CD4-positive, alpha-beta T cell treated with Interleukin-4 for 4 hours (primary cell): ENCODE measurements at regions not wholly inside any gene's neighbourhood (a gene's known extent, or its start where the extent isn't known, plus 50 kb on each side); places are given as distances from the start of the nearest gene placed in this dataset.
"Not testable (repeated sequence)": the region's sequence is repeated elsewhere in the genome, so short reads cannot be mapped to it uniquely, and the experiment has no call there.

ENCODE experiments used
- DNase-seq: peaks from one replicate; pipeline ENCODE4 v3.0.0-alpha.2; 2020

- DNase-seq: no peak
These were observed 174.5 kb downstream of the GOLGA6L6 start for GRCh38 chr15:20367093-20367492.

GRCh38 chr15:20363591-20363990, 178.0 kb downstream of the GOLGA6L6 start:
- DNase-seq: not testable (repeated sequence)

DNA sequence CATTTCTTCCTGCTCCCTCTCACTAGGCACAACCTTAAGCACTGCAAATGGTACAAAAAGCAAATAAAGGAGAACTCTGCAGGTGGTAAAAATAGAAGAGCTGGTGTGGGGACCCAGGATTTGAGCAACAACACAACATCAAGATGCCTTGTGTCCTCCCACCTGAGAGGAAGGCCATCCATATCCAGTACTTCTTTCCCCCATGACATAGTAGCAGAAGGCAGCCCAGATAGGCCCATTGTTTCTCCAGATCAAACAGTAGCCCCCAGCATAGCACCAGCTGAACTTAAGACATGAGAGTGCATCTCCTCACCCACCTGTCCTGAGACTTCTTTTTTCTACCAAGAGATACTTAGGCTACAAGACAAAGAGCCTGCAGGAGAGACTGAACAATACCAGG, 180.5 kb downstream of the GOLGA6L6 start:
- DNase-seq: no peak

DNA sequence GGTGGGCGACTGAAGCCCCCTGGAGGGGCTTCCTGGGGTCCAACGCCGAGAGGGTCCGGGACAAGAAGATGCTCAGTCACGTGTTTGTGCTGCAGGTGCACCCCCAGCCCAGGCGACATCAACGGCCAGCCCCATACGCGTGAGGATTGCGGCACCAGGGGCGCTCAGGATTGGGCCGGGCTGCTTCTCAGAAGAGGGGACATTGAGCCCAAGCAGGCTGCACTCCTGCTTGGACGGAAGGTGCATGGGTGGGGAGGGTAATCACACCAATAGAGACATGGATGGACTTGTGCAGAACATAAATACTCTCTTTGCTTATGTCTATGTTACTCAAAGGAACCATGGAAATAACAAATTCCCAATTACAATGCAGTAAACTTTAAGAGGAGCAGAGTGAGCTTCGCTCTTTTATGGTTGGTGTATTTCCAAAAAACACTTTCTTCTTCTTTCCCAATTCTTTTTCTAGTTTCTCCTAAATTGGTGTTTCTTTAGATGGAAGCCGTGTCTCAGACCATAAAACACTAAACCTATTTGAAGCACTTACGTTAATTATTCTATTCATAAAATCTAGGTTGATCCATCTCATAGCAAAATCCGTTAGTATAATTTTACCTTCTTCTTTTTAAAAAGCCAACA, 182.7 kb downstream of the GOLGA6L6 start:
- no peak for DNase-seq

DNA sequence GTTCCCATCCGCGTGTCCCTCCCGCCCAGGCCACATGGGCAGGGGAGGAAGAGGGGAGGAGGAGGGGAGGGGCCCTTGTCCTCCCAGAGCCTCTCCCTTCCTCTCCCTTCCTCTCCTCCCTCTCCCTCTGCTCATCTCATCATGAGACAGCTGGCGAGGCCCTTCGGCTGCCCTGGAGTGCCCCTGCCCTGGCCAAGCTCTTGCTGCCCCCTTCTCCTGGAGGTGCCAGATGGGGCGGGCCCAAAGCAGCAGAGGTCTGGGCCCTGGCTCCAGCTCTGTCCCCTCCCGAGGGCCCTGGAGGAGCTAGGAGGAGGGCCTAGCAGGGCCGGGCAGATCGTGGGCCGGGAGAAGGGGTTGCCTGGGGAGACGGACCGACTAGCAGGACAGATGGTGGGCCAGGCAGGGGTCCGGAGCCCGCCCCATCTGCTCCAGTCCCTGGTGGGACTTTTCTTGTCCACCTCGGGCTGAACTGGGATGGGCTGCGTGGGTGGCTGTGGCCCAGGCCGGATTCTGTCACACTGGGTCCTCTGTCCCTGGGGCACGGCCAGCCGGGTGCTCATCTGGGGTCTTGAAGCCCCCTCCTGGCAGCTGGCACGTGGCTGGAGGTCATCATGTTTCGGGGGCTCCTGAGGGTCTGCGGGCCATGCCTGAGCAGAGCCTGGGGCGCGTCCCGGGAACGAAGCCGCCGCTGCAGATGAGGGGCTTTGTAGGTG, 183.4 kb downstream of the GOLGA6L6 start:
- no peak for DNase-seq

GRCh38 chr15:20357481-20358065, 184.0 kb downstream of the GOLGA6L6 start:
- DNase-seq: no peak

- DNase-seq: no peak
These were observed 184.6 kb downstream of the GOLGA6L6 start for GRCh38 chr15:20356911-20357480.

DNA sequence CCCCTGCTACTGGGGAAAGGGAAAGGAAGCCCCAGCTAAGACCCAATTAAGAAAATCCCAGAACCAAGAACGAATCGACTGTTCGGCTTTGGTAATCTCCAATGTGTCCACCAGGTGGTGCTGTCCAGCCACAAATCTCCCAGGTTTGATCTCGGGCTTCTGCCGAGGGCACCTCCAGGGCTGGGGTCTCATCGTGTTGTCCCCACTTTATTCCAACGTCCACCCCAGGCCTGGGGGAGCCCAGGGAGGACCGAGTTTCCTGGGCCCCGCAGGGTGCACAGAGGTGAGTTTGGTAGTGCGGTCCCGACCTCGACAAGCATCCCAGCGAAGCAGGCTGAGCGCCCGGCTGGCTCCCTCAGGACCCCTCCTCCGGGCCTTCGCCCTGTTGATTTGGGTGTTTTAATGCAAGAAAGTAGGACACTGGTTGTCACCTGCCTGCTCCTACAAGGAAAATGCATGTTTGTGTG, 185.1 kb downstream of the GOLGA6L6 start:
- DNase-seq: peak; percentile 69

DNA sequence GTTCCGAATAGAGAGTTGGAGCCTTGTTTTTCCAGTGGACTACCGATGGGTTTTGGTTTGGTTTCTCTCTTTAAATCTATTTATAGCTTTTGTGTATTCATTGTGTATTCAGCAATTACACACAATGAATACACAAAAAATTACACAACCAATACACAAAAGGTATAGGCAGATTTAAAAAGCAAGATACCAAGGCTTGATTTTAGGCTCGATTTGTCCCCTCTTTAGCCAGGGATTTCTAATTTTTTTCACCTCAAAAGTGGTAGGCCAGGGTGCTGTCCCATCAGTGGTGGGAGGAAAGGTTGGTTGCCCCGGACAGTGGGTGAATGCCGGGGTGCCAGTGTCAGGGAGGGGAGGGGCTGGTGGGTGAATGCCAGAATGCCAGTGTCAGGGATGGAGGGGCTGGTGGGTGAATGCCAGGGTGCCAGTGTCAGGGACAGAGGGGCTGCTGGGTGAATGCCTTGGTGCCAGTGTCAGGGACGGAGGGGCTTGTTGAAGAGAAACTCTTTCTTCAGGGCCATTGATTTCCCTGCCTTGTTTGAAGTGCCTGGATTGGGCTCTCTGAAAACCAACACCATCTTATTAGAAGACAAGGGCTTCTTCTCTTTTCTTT, 186.2 kb downstream of the GOLGA6L6 start:
- DNase-seq: no peak

GRCh38 chr15:20354884-20355223, 186.7 kb downstream of the GOLGA6L6 start:
- not testable (repeated sequence) for DNase-seq

GRCh38 chr15:20353966-20354883, 187.4 kb downstream of the GOLGA6L6 start:
- DNase-seq: no peak

DNA sequence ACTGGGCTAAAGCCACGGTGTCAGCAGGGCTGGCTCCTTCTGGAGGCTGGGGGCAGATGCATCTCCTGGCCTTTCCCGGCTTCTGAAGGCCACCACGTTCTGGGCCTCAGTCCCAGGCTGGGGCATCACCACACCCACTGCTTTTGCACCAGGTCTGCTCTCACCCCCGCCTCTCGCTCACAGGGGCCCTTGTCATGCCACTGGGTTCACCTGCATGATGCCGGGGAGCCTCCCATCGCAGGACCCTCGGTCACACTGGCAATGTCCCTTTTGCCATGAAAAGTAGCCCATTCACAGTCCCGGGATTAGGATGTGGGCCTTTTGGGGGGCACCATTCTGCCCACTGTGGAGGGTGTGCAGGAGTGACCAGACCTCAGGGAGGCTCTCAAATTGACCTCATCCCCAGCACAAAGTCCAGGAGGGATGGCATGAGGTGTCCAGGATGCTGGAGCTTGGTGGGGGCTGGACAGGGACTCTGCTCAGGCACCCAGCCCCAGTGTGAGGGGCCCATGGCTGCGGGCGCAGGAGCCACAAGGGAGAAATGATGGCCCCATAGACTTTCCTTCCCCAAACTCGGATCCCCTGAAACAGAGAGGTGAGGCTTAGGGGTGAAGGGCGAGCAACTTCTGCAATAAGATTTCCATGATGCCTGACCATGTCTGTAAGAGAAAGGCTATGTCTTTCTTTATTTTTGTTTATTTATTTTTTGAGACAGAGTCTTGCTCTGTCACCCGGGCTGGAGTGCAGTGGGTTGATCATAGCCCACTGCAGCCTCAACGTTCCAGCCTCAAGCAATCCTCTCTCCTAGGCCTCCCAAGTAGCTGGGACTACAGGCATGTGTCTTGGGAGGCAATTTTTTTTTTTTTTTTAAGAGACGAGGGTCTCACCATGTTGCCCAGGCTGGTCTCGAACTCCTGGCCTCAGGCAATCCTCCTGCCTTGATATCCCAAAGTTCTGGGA, 189.1 kb downstream of the GOLGA6L6 start:
- no peak for DNase-seq

DNA sequence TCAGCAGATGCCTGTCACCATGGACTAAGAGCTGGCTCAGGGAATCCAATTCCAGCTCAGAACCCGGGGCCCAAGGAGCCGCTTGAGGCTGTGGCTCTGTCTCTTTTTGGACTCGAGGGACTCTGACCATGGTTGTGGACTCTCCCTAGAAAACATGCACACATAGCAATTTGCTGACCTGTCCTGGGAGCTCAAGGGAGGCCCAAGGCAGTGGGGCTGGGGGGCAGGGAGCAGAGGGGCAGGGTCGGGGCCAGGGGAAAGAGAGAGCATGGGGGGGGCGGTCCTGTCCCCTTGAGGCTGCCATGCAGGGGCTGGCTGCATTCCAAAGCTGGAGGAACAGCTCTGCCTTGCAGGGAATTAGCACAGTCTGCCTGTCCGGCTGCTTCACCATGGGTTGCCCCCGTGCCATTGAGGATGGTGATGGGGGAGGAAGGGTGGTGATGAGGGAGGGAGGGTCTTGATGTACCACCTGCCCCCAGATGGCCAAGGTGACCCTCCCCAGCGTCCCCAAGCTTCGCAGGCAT, 190.1 kb downstream of the GOLGA6L6 start:
- DNase-seq: no peak

DNA sequence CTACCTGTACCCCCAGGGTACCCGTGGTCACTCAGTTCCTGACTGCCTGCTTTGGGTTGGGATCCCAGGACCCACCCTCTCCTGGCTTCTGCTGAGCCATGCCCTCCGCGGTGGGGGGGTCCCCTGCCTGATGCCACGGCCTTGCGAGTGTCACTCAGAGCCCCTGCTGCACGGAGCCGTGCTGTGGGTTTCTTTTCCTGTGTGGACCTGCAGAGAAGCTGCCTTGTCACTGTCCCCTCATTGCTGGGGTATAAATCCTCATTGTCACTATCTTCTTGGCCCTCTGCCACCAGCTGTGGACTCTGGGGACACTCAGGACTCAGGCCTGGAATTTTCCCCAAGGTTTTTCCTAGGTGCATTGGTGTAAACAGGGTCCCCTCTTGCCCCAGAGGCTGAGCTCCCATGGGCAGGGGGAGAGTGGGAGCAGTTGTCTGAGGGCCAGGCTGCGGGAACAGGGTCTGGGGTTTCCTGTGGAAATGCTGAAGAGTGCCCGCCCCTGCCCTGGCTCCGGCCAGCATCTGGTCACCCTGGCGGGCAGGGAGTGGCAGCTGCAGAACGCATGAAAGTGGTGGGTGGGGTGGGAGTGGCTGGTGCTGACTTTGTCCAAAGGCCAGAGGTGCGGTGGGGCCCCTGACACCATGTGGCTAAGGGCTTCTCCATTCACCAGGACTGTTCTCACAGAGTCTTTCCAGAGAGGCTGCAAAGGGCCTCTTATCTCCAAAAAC, 191.7 kb downstream of the GOLGA6L6 start:
- no peak for DNase-seq

GRCh38 chr15:20348900-20349773, 192.5 kb downstream of the GOLGA6L6 start:
- no peak for DNase-seq

- DNase-seq: no peak
These were observed 193.2 kb downstream of the GOLGA6L6 start for GRCh38 chr15:20348291-20348899.

DNA sequence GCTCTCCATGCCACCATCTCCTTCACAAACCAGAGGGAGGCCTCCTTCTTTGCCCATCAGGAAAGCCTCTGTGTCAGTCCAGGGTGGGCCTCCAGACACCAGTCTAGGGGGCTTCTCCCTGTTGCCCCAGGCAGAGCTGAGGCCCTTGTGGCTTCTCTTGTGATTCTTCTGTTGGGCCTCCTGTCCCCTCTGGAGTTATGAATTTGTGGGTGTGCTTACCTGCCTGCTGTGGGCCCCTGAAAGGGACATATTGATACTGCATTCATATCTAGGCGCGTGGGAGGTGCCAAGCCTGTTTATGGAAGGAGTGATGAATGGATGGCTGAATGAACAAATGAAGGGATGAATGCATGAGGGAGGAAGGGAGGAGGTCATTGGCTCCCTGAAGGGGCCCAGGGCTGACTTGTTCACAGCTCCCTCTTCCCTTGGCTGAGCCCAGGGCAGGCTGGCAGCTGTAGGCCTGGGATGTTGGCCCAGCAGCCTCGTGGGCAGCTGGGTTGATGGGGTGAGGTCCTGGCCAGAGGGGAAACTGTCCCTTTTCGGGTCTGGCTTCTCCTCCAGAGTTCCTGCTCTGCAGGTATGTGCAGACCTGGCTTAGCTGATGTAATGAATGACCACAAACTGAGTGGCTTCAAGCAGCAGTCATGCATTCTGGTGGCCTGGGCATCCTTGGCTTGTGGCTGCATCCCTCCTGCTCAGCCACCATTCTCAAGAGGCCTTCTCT, 195.4 kb downstream of the GOLGA6L6 start:
- DNase-seq: no peak

DNA sequence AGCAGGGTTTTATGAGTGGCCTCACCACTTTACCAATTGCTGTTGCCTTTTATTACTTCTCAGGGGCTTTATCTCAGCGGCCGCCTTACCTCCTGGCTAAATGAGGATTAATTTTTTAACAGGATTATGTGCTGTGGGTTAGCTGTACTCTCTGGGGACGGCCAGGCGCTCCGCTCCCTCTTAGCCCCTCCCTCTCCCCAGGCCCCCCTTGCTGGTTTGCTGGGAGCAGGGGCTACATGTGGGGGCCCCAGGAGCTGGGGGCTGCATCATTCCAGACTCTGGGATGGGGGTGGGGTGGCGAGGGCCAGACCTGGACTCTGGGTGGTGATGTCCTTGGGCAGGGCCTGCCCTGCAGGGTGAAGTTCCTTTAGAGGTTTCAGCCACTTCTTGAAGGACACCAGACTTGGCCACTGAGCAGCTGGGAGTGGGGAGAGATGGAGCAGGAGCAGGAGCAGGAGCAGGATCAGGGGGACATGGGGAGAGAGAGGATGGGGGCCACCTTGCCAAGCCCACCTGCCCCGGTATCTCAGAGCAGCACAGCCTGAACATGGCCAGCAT, 196.1 kb downstream of the GOLGA6L6 start:
- no peak for DNase-seq
